HEK293 (cell line): ENCODE measurements at regions not wholly inside any gene's neighbourhood (a gene's known extent, or its start where the extent isn't known, plus 50 kb on each side); places are given as distances from the start of the nearest gene placed in this dataset.

Experiments used
- CTCF ChIA-PET: fragments of 350-600 bp; formaldehyde crosslinking; extraction: SDS; loops from one replicate; lab custom pipeline; 2021; ENCODE audit warnings: antibody characterized with exemption; lab: Yijun Ruan, JAX
- POLR2A ChIA-PET: fragments of 300-600 bp; formaldehyde crosslinking; extraction: SDS; loops from one replicate; lab custom pipeline; 2020; ENCODE audit warnings: antibody characterized with exemption, inconsistent platforms; lab: Yijun Ruan, JAX
- H3K27ac ChIP-seq: fragments of 200-500 bp; sonication (Bioruptor generic); 2 replicates; pipeline ENCODE4 v1.5.1; 2014; ENCODE audit warnings: low read depth, low read length, control low read depth, inconsistent platforms; ENCODE audit errors: extremely low read depth
- H3K36me3 ChIP-seq, 2 experiments: fragments of 200-500 bp in 1 of 2; sonication (Bioruptor generic) in 1 of 2; 1 replicate in 1 of 2; 2 replicates in 1 of 2; pipeline ENCODE4 v1.5.1; 2014 to 2017; ENCODE audit warnings: inconsistent platforms in 2 of 2, low read length in 2 of 2; ENCODE audit not compliant: control insufficient read depth in 2 of 2, insufficient read depth in 1 of 2
- H3K4me1 ChIP-seq: fragments of 200-500 bp; sonication (Bioruptor generic); 2 replicates; pipeline ENCODE4 v1.5.1; 2014; ENCODE audit warnings: mild to moderate bottlenecking, low read length, inconsistent platforms; ENCODE audit not compliant: control insufficient read depth, insufficient read depth
- H3K4me3 ChIP-seq: 2 replicates; pipeline ENCODE4 v1.5.1; 2011; ENCODE audit warnings: low read depth, mild to moderate bottlenecking, control low read depth, low read length, moderate library complexity
- H3K9me3 ChIP-seq: fragments of 200-500 bp; sonication (Bioruptor generic); 2 replicates; pipeline ENCODE4 v1.5.1; 2014; ENCODE audit warnings: low read depth, low read length, inconsistent platforms; ENCODE audit not compliant: control insufficient read depth, insufficient read depth
- KLF17 ChIP-seq: fragments of 450-650 bp; formaldehyde crosslinking; IDR thresholded peaks from 2 replicates; pipeline ENCODE4 v1.5.1; 2016; ENCODE audit warnings: missing biosample characterization, missing genetic modification characterization
- TSHZ1 ChIP-seq: fragments of 450-650 bp; formaldehyde crosslinking; IDR thresholded peaks from 2 replicates; pipeline ENCODE4 v1.5.1; 2016; ENCODE audit warnings: missing biosample characterization, missing genetic modification characterization, borderline replicate concordance
- ZBTB44 ChIP-seq: fragments of 450-650 bp; IDR thresholded peaks from 2 replicates; pipeline ENCODE4 v1.5.1; 2018; ENCODE audit warnings: missing biosample characterization, mild to moderate bottlenecking, missing genetic modification characterization
- ZNF138 ChIP-seq: fragments of 450-650 bp; formaldehyde crosslinking; IDR thresholded peaks from 2 replicates; pipeline ENCODE4 v1.5.1; 2016; ENCODE audit warnings: missing biosample characterization, missing genetic modification characterization, borderline replicate concordance
- ZNF157 ChIP-seq: fragments of 450-650 bp; formaldehyde crosslinking; IDR thresholded peaks from 2 replicates; pipeline ENCODE4 v1.5.1; 2016; ENCODE audit warnings: missing biosample characterization, missing genetic modification characterization
- ZNF16 ChIP-seq: fragments of 450-650 bp; formaldehyde crosslinking; IDR thresholded peaks from 2 replicates; pipeline ENCODE4 v1.5.1; 2016; ENCODE audit warnings: low read depth, missing biosample characterization, missing genetic modification characterization
- ZNF202 ChIP-seq: fragments of 450-650 bp; formaldehyde crosslinking; IDR thresholded peaks from 2 replicates; pipeline ENCODE4 v1.5.1; 2016; ENCODE audit warnings: missing biosample characterization, missing genetic modification characterization, borderline replicate concordance
- ZNF302 ChIP-seq: fragments of 450-650 bp; formaldehyde crosslinking; IDR thresholded peaks from 2 replicates; pipeline ENCODE4 v1.5.1; 2016; ENCODE audit warnings: missing biosample characterization, missing genetic modification characterization, low read depth
- ZNF404 ChIP-seq: fragments of 450-650 bp; formaldehyde crosslinking; IDR thresholded peaks from 2 replicates; pipeline ENCODE4 v1.5.1; 2017; ENCODE audit warnings: missing biosample characterization, missing genetic modification characterization
- ZNF433 ChIP-seq: fragments of 450-650 bp; formaldehyde crosslinking; IDR thresholded peaks from 2 replicates; pipeline ENCODE4 v1.5.1; 2016; ENCODE audit warnings: missing biosample characterization, missing genetic modification characterization, low read depth
- ZNF449 ChIP-seq: fragments of 450-650 bp; formaldehyde crosslinking; IDR thresholded peaks from 2 replicates; pipeline ENCODE4 v1.5.1; 2017; ENCODE audit warnings: missing biosample characterization, mild to moderate bottlenecking, missing genetic modification characterization, moderate library complexity
- ZNF48 ChIP-seq: fragments of 450-650 bp; formaldehyde crosslinking; IDR thresholded peaks from 2 replicates; pipeline ENCODE4 v1.5.1; 2016; ENCODE audit warnings: missing biosample characterization, missing genetic modification characterization
- ZNF623 ChIP-seq: fragments of 450-650 bp; formaldehyde crosslinking; IDR thresholded peaks from 2 replicates; pipeline ENCODE4 v1.5.1; 2016; ENCODE audit warnings: missing biosample characterization, missing genetic modification characterization
- ZNF777 ChIP-seq: fragments of 450-650 bp; formaldehyde crosslinking; IDR thresholded peaks from 2 replicates; pipeline ENCODE4 v1.5.1; 2017; ENCODE audit warnings: missing biosample characterization, missing genetic modification characterization, borderline replicate concordance
- ZNF785 ChIP-seq: fragments of 450-650 bp; formaldehyde crosslinking; IDR thresholded peaks from 2 replicates; pipeline ENCODE4 v1.5.1; 2016; ENCODE audit warnings: missing biosample characterization, missing genetic modification characterization
- ZNF830 ChIP-seq: fragments of 450-650 bp; IDR thresholded peaks from 2 replicates; pipeline ENCODE4 v1.5.0; 2018; ENCODE audit warnings: missing biosample characterization, missing genetic modification characterization, low read depth, mild to moderate bottlenecking, moderate library complexity

GRCh38 chr4:156493858-156494257 lies 477.7 kb downstream of the PDGFC start:
- CTCF ChIA-PET: no interaction called here
- Histone ChIP-seq H3K9me3 (no peaks in the 10 kb centered on the region), H3K4me1 (no peaks in the 10 kb centered on the region), H3K4me3 (no peak overlapping the region), H3K36me3 (no peaks in the 10 kb centered on the region), H3K27ac (no peak overlapping the region)
- POLR2A ChIA-PET: no interaction called here
- no peak for TF ChIP-seq ZNF138 (tag by site-specific recombination)
- TF ChIP-seq ZNF16 (tag by site-specific recombination): no peak
- TF ChIP-seq ZNF302 (tag by site-specific recombination): no peak
- no peak for TF ChIP-seq ZNF623
- no peak for TF ChIP-seq ZNF785 (tag by site-specific recombination)
- TF ChIP-seq ZNF777 (tag by site-specific recombination): no peak
- TF ChIP-seq ZNF48: no peak
- TF ChIP-seq ZNF202 (tag by site-specific recombination): no peak
- no peak for TF ChIP-seq ZNF449 (tag by site-specific recombination)
- no peak for TF ChIP-seq KLF17 (tag by site-specific recombination)
- TF ChIP-seq, all 188 proteins: peak for 0

- POLR2A ChIA-PET: no interaction called here
- Histone ChIP-seq H3K27ac (no peak overlapping the region), H3K9me3 (no peaks in the 10 kb centered on the region)
- no peak for TF ChIP-seq ZNF433 (tag by site-specific recombination)
- no peak for TF ChIP-seq TSHZ1 (tag by site-specific recombination)
- no peak for TF ChIP-seq ZNF404
- no peak for TF ChIP-seq ZNF830 (tag by site-specific recombination)
- TF ChIP-seq ZNF157 (tag by site-specific recombination): no peak
- TF ChIP-seq ZBTB44 (tag by site-specific recombination): no peak
- TF ChIP-seq, all 188 proteins: peak for 0
- no peaks in the 10 kb centered on the region for H3K4me1 ChIP-seq
- H3K36me3 ChIP-seq: no peaks in the 10 kb centered on the region
- H3K4me3 ChIP-seq: no peak overlapping the region
- CTCF ChIA-PET: no interaction called here
Measured at GRCh38 chr4:156487107-156487506, 484.5 kb downstream of the PDGFC start.
